Brain microvascular endothelial cell (primary cell): ENCODE measurements at regions not wholly inside any gene's neighbourhood (a gene's known extent, or its start where the extent isn't known, plus 50 kb on each side); places are given as distances from the start of the nearest gene placed in this dataset.
A peak's percentile ranks its signal among the peaks of the same experiment; 100 is the strongest.
"Not testable (repeated sequence)": the region's sequence is repeated elsewhere in the genome, so short reads cannot be mapped to it uniquely, and the experiment has no call there.

ENCODE experiments used
- DNase-seq: peaks from one replicate; pipeline ENCODE4 v3.0.0-alpha.2; 2020
- H3K27ac ChIP-seq: fragments of 250-450 bp; sonication (Bioruptor Pico); 2 replicates; pipeline ENCODE4 v1.5.1; 2020; ENCODE audit warnings: mild to moderate bottlenecking, moderate library complexity
- H3K27me3 ChIP-seq: fragments of 250-450 bp; sonication (Bioruptor Pico); replicated peaks from 2 replicates; pipeline ENCODE4 v1.5.1; 2020; ENCODE audit warnings: mild to moderate bottlenecking
- H3K36me3 ChIP-seq: fragments of 250-450 bp; sonication (Bioruptor Pico); replicated peaks from 2 replicates; pipeline ENCODE4 v1.5.1; 2020; ENCODE audit warnings: mild to moderate bottlenecking
- H3K4me3 ChIP-seq: 2 replicates; pipeline ENCODE4 v1.5.1; 2011; ENCODE audit warnings: low read depth, mild to moderate bottlenecking, control low read depth, low read length, moderate library complexity
- CTCF ChIP-seq: IDR thresholded peaks from 2 replicates; pipeline ENCODE4 v1.5.1; 2011; ENCODE audit warnings: low read depth, mild to moderate bottlenecking, moderate library complexity, low read length, control low read depth, inconsistent platforms; ENCODE audit errors: missing control alignments
- in situ Hi-C: cut with HindIII; loops from 2 replicates; pipeline ENCODE4 v1.10.0; 2017; ENCODE audit warnings: low sequenced_read_pairs, low pct_ligation_motif_present

- in situ Hi-C loops: no loop called here
- H3K4me3 ChIP-seq: no peak overlapping the region
- DNase-seq: no peak
- no peak overlapping the region for H3K27ac ChIP-seq
- H3K27me3 ChIP-seq: no peaks in the 10 kb centered on the region
- no peak for TF ChIP-seq CTCF
- no peaks in the 10 kb centered on the region for H3K36me3 ChIP-seq
Measured at GRCh38 chr2:184369307-184369706, 229.0 kb upstream of the ZNF804A start.

- no peak for TF ChIP-seq CTCF
- in situ Hi-C loops: no loop called here
- no peak overlapping the region for H3K4me3 ChIP-seq
- no peaks in the 10 kb centered on the region for H3K36me3 ChIP-seq
- H3K27ac ChIP-seq: no peak overlapping the region
- no peaks in the 10 kb centered on the region for H3K27me3 ChIP-seq
- no peak for DNase-seq
Measured at GRCh38 chr2:184370954-184371353, 227.4 kb upstream of the ZNF804A start.

GRCh38 chr2:184371641-184372040 is 226.7 kb upstream of the ZNF804A start:
- DNase-seq: no peak
- H3K4me3 ChIP-seq: no peak overlapping the region
- no peak for TF ChIP-seq CTCF
- in situ Hi-C loops: no loop called here
- no peak overlapping the region for H3K27ac ChIP-seq
- no peaks in the 10 kb centered on the region for H3K27me3 ChIP-seq
- no peaks in the 10 kb centered on the region for H3K36me3 ChIP-seq

GRCh38 chr2:184372484-184372883 is 225.8 kb upstream of the ZNF804A start:
- Histone ChIP-seq H3K36me3 (no peaks in the 10 kb centered on the region), H3K27ac (no peak overlapping the region), H3K27me3 (no peaks in the 10 kb centered on the region), H3K4me3 (no peak overlapping the region)
- TF ChIP-seq CTCF: no peak
- in situ Hi-C loops: no loop called here
- no peak for DNase-seq

- Histone ChIP-seq H3K27me3 (no peaks in the 10 kb centered on the region), H3K27ac (no peak overlapping the region), H3K36me3 (no peaks in the 10 kb centered on the region), H3K4me3 (no peak overlapping the region)
- in situ Hi-C loops: no loop called here
- TF ChIP-seq CTCF: no peak
- DNase-seq: no peak
Measured at GRCh38 chr2:184394642-184395041, 203.7 kb upstream of the ZNF804A start.

- Histone ChIP-seq H3K36me3 (no peaks in the 10 kb centered on the region), H3K4me3 (no peak overlapping the region), H3K27ac (no peak overlapping the region), H3K27me3 (no peaks in the 10 kb centered on the region)
- peak; percentile 7 for DNase-seq
- in situ Hi-C loops: no loop called here
- TF ChIP-seq CTCF: no peak
Measured at GRCh38 chr2:184402381-184402780, 195.9 kb upstream of the ZNF804A start.

- H3K36me3 ChIP-seq, in situ Hi-C loops, H3K4me3 ChIP-seq, H3K27me3 ChIP-seq: not testable (repeated sequence)
- DNase-seq: peak; percentile 39
- peak overlapping the region; percentile 18 for H3K27ac ChIP-seq
Measured at GRCh38 chr2:184407041-184407630, 191.2 kb upstream of the ZNF804A start.
